Ishikawa (cell line): ENCODE measurements at regions not wholly inside any gene's neighbourhood (a gene's known extent, or its start where the extent isn't known, plus 50 kb on each side); places are given as distances from the start of the nearest gene placed in this dataset.

Experiments
- CEBPB ChIP-seq: IDR thresholded peaks from 2 replicates; pipeline ENCODE4 v1.6.1; 2012
- EP300 ChIP-seq: IDR thresholded peaks from 2 replicates; pipeline ENCODE4 v1.6.1; 2012; ENCODE audit warnings: borderline replicate concordance
- FOXM1 ChIP-seq: IDR thresholded peaks from 2 replicates; pipeline ENCODE4 v1.6.1; 2012; ENCODE audit warnings: low read depth, borderline replicate concordance
- MAX ChIP-seq: IDR thresholded peaks from 2 replicates; pipeline ENCODE4 v1.6.1; 2012
- NFIC ChIP-seq: IDR thresholded peaks from 2 replicates; pipeline ENCODE4 v1.6.1; 2012
- REST ChIP-seq: IDR thresholded peaks from 2 replicates; pipeline ENCODE4 v1.6.1; 2012; ENCODE audit warnings: low read depth, mild to moderate bottlenecking
- TEAD4 ChIP-seq: IDR thresholded peaks from 2 replicates; pipeline ENCODE4 v1.6.1; 2012

GRCh38 chr18:65322895-65323294 is 427.9 kb upstream of the CDH7 start:
- TF ChIP-seq FOXM1 (no peak), MAX (no peak), EP300 (no peak), TEAD4 (no peak), NFIC (no peak), REST (no peak), CEBPB (no peak)
